ENCODE measurements at regions not wholly inside any gene's neighbourhood (a gene's known extent, or its start where the extent isn't known, plus 50 kb on each side); places are given as distances from the start of the nearest gene placed in this dataset.

GRCh38 chr6:74103417-74103816, 407.4 kb downstream of the CD109 start:
- no peaks in the 10 kb centered on the region for H3K36me3 Mint-ChIP-seq
- H3K27ac Mint-ChIP-seq: no peak overlapping the region
- H3K27me3 Mint-ChIP-seq: peaks cover 2% of the 10 kb centered on the region
- no peak overlapping the region for H3K4me3 Mint-ChIP-seq
- H3K9me3 Mint-ChIP-seq: no peaks in the 10 kb centered on the region
- H3K4me1 Mint-ChIP-seq (ENCODE audit: low read depth): no peaks in the 10 kb centered on the region
- CTCF ChIA-PET: interaction anchor here (0.8 to 2.2 kb wide), 4 partner anchors 11 to 1106 kb away, joined by 3 to 14 read pairs (median 4); no protein-coding TSS in a partner anchor
- no peak for DNase-seq
- POLR2A ChIA-PET: no interaction called here
- intact Hi-C loops (cut with micrococcal nuclease): no loop called here

- ChIA-PET POLR2A (no interaction called here), CTCF (interaction anchor here (1.1 kb wide), 2 partner anchors 8 to 9 kb away, joined by 3 read pairs; no protein-coding TSS in a partner anchor)
- Mint-ChIP-seq H3K27ac (no peak overlapping the region), H3K4me1 (ENCODE audit: low read depth) (no peaks in the 10 kb centered on the region), H3K36me3 (no peaks in the 10 kb centered on the region), H3K9me3 (no peaks in the 10 kb centered on the region), H3K27me3 (peaks cover 2% of the 10 kb centered on the region), H3K4me3 (no peak overlapping the region)
- intact Hi-C loops (cut with micrococcal nuclease): no loop called here
- DNase-seq: no peak
Measured at GRCh38 chr6:74100719-74101287, 404.8 kb downstream of the CD109 start.

GRCh38 chr6:74096329-74096728, 400.3 kb downstream of the CD109 start:
- H3K36me3 Mint-ChIP-seq: no peaks in the 10 kb centered on the region
- no peak for DNase-seq
- ChIA-PET POLR2A (no interaction called here), CTCF (no interaction called here)
- no peak overlapping the region for H3K27ac Mint-ChIP-seq
- H3K4me1 Mint-ChIP-seq (ENCODE audit: low read depth): no peaks in the 10 kb centered on the region
- H3K4me3 Mint-ChIP-seq: no peak overlapping the region
- no peaks in the 10 kb centered on the region for H3K27me3 Mint-ChIP-seq
- intact Hi-C loops (cut with micrococcal nuclease): no loop called here
- no peaks in the 10 kb centered on the region for H3K9me3 Mint-ChIP-seq

- POLR2A ChIA-PET: no interaction called here
- intact Hi-C loops (cut with micrococcal nuclease): loop anchor here (5.0 kb wide), 1 partner anchor 356 kb away; no protein-coding TSS in a partner anchor
- CTCF ChIA-PET: interaction anchor here (1.2 to 5.0 kb wide), 4 partner anchors 8 to 1114 kb away, joined by 3 to 129 read pairs (median 9); partner anchors contain the start of gene COL12A1
- DNase-seq: no peak
- no peak overlapping the region for H3K27ac Mint-ChIP-seq
- no peaks in the 10 kb centered on the region for H3K9me3 Mint-ChIP-seq
- no peaks in the 10 kb centered on the region for H3K27me3 Mint-ChIP-seq
- no peak overlapping the region for H3K4me3 Mint-ChIP-seq
- no peaks in the 10 kb centered on the region for H3K36me3 Mint-ChIP-seq
- H3K4me1 Mint-ChIP-seq (ENCODE audit: low read depth): no peaks in the 10 kb centered on the region
Measured at GRCh38 chr6:74093361-74093760, 397.4 kb downstream of the CD109 start.

GRCh38 chr6:74091794-74092157, 395.8 kb downstream of the CD109 start:
- DNase-seq: no peak
- no peaks in the 10 kb centered on the region for H3K4me1 Mint-ChIP-seq (ENCODE audit: low read depth)
- ChIA-PET POLR2A (no interaction called here), CTCF (interaction anchor here (0.7 to 5.0 kb wide), 17 partner anchors 9 to 1135 kb away, joined by 3 to 129 read pairs (median 3); partner anchors contain the start of gene COL12A1)
- no peaks in the 10 kb centered on the region for H3K27me3 Mint-ChIP-seq
- H3K36me3 Mint-ChIP-seq: no peaks in the 10 kb centered on the region
- no peak overlapping the region for H3K27ac Mint-ChIP-seq
- no peaks in the 10 kb centered on the region for H3K9me3 Mint-ChIP-seq
- intact Hi-C loops (cut with micrococcal nuclease): loop anchor here (1.0 to 5.0 kb wide), 2 partner anchors 354 to 1118 kb away; no protein-coding TSS in a partner anchor
- no peak overlapping the region for H3K4me3 Mint-ChIP-seq

- ChIA-PET POLR2A (no interaction called here), CTCF (interaction anchor here (0.6 to 5.0 kb wide), 21 partner anchors 9 to 1228 kb away, joined by 3 to 129 read pairs (median 4); partner anchors contain the start of gene COL12A1)
- H3K9me3 Mint-ChIP-seq: no peaks in the 10 kb centered on the region
- intact Hi-C loops (cut with micrococcal nuclease): loop anchor here (1.0 to 5.0 kb wide), 2 partner anchors 354 to 1118 kb away; no protein-coding TSS in a partner anchor
- no peak overlapping the region for H3K4me3 Mint-ChIP-seq
- peaks cover 3% of the 10 kb centered on the region for H3K27me3 Mint-ChIP-seq
- H3K36me3 Mint-ChIP-seq: no peaks in the 10 kb centered on the region
- no peak for DNase-seq
- no peak overlapping the region for H3K27ac Mint-ChIP-seq
- no peaks in the 10 kb centered on the region for H3K4me1 Mint-ChIP-seq (ENCODE audit: low read depth)
Measured at GRCh38 chr6:74091136-74091793, 395.3 kb downstream of the CD109 start.

GRCh38 chr6:74087899-74088298, 391.9 kb downstream of the CD109 start:
- Mint-ChIP-seq H3K4me1 (ENCODE audit: low read depth) (no peaks in the 10 kb centered on the region), H3K4me3 (no peak overlapping the region), H3K9me3 (no peaks in the 10 kb centered on the region), H3K27me3 (peaks cover 3% of the 10 kb centered on the region), H3K27ac (no peak overlapping the region), H3K36me3 (no peaks in the 10 kb centered on the region)
- intact Hi-C loops (cut with micrococcal nuclease): no loop called here
- CTCF ChIA-PET: interaction anchor here (1.2 to 1.9 kb wide), 2 partner anchors 1116 to 1121 kb away, joined by 5 to 8 read pairs; no protein-coding TSS in a partner anchor
- DNase-seq: no peak
- POLR2A ChIA-PET: no interaction called here

GRCh38 chr6:74075896-74076295, 379.9 kb downstream of the CD109 start:
- Mint-ChIP-seq H3K9me3 (no peaks in the 10 kb centered on the region), H3K4me1 (ENCODE audit: low read depth) (no peaks in the 10 kb centered on the region), H3K36me3 (no peaks in the 10 kb centered on the region), H3K27ac (no peak overlapping the region), H3K4me3 (no peak overlapping the region), H3K27me3 (no peaks in the 10 kb centered on the region)
- intact Hi-C loops (cut with micrococcal nuclease): no loop called here
- POLR2A ChIA-PET: no interaction called here
- CTCF ChIA-PET: no interaction called here
- no peak for DNase-seq

- H3K27ac Mint-ChIP-seq: no peak overlapping the region
- CTCF ChIA-PET: interaction anchor here (1.0 kb wide), 1 partner anchor 10 kb away, joined by 3 read pairs; no protein-coding TSS in a partner anchor
- POLR2A ChIA-PET: no interaction called here
- H3K9me3 Mint-ChIP-seq: no peaks in the 10 kb centered on the region
- no peak overlapping the region for H3K4me3 Mint-ChIP-seq
- no peaks in the 10 kb centered on the region for H3K36me3 Mint-ChIP-seq
- DNase-seq: no peak
- intact Hi-C loops (cut with micrococcal nuclease): no loop called here
- no peaks in the 10 kb centered on the region for H3K4me1 Mint-ChIP-seq (ENCODE audit: low read depth)
- no peaks in the 10 kb centered on the region for H3K27me3 Mint-ChIP-seq
Measured at GRCh38 chr6:74075323-74075722, 379.3 kb downstream of the CD109 start.

- Mint-ChIP-seq H3K27ac (no peak overlapping the region), H3K4me1 (ENCODE audit: low read depth) (no peaks in the 10 kb centered on the region), H3K36me3 (no peaks in the 10 kb centered on the region), H3K9me3 (no peaks in the 10 kb centered on the region), H3K27me3 (no peaks in the 10 kb centered on the region), H3K4me3 (no peak overlapping the region)
- CTCF ChIA-PET: interaction anchor here (1.0 kb wide), 1 partner anchor 9 kb away, joined by 3 read pairs; no protein-coding TSS in a partner anchor
- POLR2A ChIA-PET: no interaction called here
- intact Hi-C loops (cut with micrococcal nuclease): no loop called here
- DNase-seq: no peak
Measured at GRCh38 chr6:74074645-74075044, 378.6 kb downstream of the CD109 start.

- no peak overlapping the region for H3K4me3 Mint-ChIP-seq
- CTCF ChIA-PET: no interaction called here
- intact Hi-C loops (cut with micrococcal nuclease): no loop called here
- H3K9me3 Mint-ChIP-seq: no peaks in the 10 kb centered on the region
- POLR2A ChIA-PET: no interaction called here
- DNase-seq: no peak
- no peak overlapping the region for H3K27ac Mint-ChIP-seq
- peaks cover 1% of the 10 kb centered on the region for H3K27me3 Mint-ChIP-seq
- H3K4me1 Mint-ChIP-seq (ENCODE audit: low read depth): no peaks in the 10 kb centered on the region
- no peaks in the 10 kb centered on the region for H3K36me3 Mint-ChIP-seq
Measured at GRCh38 chr6:74073999-74074398, 378.0 kb downstream of the CD109 start.

- Mint-ChIP-seq H3K9me3 (no peaks in the 10 kb centered on the region), H3K36me3 (no peaks in the 10 kb centered on the region), H3K4me3 (no peak overlapping the region), H3K4me1 (ENCODE audit: low read depth) (no peaks in the 10 kb centered on the region), H3K27me3 (peaks cover 1% of the 10 kb centered on the region), H3K27ac (no peak overlapping the region)
- no peak for DNase-seq
- ChIA-PET CTCF (no interaction called here), POLR2A (no interaction called here)
- intact Hi-C loops (cut with micrococcal nuclease): no loop called here
Measured at GRCh38 chr6:74073429-74073828, 377.4 kb downstream of the CD109 start.

GRCh38 chr6:74071214-74071613, 375.2 kb downstream of the CD109 start:
- Mint-ChIP-seq H3K4me3 (no peak overlapping the region), H3K27me3 (peaks cover 4% of the 10 kb centered on the region), H3K27ac (no peak overlapping the region), H3K36me3 (no peaks in the 10 kb centered on the region), H3K9me3 (no peaks in the 10 kb centered on the region), H3K4me1 (ENCODE audit: low read depth) (no peaks in the 10 kb centered on the region)
- intact Hi-C loops (cut with micrococcal nuclease): no loop called here
- DNase-seq: no peak
- ChIA-PET POLR2A (no interaction called here), CTCF (no interaction called here)

All from activated CD4-positive, alpha-beta memory T cell treated with anti-CD3 and anti-CD28 coated beads for 36 hours (primary cell).